ENCODE measurements at regions not wholly inside any gene's neighbourhood (a gene's known extent, or its start where the extent isn't known, plus 50 kb on each side); places are given as distances from the start of the nearest gene placed in this dataset.

DNA sequence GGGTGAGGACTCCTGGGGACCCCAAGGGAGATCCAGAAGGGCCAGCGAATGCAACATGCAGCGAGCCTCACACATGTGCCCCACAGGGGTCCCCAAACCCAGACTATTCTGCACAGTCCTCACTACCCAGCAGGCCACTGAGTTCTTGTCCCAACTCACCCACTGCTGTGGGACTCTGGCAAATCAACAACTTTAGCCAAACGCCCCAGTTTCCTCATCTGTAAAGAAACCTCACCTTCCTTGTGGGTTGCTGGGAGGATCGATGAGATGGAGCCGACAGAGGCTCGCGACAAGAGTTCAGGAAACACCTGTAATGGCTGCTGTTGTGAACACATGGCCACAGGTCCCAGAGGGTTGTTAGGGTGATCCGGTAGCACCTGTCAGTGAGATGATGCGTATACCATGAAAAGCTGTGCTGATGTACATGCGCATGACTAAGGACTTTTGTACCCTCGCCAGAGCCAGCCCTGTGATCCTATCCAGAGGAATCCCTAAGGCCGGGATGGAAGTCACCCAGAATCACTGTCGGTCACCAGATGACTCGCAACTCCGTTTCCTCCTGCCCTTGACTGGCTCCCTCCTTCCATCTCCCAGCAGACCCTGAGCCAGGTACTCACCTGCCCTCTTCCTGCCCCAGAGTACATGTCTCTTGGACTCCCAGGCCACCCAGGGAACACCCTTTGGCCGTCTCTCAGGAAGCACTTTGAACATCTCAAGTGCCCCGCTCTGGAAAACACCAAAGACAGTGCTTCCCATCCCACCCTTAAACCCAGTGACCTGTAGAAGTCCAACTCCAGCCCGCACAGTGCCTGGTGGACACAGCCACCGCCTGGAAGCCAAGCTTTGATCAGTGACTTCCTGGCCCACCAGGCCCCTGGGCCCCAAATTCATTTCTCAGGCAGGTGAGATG, 103.3 kb upstream of the ID2 start:
- H3K4me3 ChIP-seq (ENCODE audit: low read depth, low read length), result no peak overlapping the region
- TF ChIP-seq, protein P1, sequence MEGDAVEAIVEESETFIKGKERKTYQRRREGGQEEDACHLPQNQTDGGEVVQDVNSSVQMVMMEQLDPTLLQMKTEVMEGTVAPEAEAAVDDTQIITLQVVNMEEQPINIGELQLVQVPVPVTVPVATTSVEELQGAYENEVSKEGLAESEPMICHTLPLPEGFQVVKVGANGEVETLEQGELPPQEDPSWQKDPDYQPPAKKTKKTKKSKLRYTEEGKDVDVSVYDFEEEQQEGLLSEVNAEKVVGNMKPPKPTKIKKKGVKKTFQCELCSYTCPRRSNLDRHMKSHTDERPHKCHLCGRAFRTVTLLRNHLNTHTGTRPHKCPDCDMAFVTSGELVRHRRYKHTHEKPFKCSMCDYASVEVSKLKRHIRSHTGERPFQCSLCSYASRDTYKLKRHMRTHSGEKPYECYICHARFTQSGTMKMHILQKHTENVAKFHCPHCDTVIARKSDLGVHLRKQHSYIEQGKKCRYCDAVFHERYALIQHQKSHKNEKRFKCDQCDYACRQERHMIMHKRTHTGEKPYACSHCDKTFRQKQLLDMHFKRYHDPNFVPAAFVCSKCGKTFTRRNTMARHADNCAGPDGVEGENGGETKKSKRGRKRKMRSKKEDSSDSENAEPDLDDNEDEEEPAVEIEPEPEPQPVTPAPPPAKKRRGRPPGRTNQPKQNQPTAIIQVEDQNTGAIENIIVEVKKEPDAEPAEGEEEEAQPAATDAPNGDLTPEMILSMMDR (IDR thresholded peaks at IDR 0.05; ENCODE audit: control insufficient read depth, extremely low read depth, insufficient read depth), result no peak
- no peak for DNase-seq (ENCODE audit: low read depth)

DNA sequence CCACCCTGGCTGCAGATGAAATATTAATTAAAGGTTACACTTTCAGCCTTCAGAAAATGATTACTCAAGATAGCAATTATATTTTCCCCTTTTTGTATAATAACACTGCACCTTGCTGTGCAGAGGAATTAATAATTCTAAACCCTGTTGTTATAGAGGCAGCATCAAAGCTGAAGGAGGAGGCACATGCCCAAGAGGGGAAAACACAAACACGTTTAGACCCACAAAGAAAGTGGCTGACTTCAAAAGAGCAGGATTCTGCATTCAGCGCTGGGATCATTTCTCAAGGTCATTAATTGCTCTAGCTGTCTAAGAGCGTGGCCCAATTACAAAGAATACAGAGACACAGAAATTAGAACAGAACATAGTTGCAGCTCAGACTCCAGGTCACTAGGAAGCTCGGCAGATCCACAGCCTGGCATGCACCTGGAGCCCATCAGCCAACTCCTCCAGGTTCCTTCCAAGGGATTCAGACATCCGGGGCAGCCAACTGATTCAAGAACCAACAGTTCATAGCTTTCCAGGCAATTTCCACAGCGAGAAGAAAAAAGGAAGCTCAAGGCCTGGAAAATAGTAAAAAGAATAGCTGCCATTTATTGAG, 102.3 kb upstream of the ID2 start:
- DNase-seq (ENCODE audit: low read depth), result no peak
- TF ChIP-seq, protein P1 (IDR thresholded peaks at IDR 0.05; ENCODE audit: control insufficient read depth, extremely low read depth, insufficient read depth), result no peak
- H3K4me3 ChIP-seq (ENCODE audit: low read depth, low read length), result no peak overlapping the region

DNA sequence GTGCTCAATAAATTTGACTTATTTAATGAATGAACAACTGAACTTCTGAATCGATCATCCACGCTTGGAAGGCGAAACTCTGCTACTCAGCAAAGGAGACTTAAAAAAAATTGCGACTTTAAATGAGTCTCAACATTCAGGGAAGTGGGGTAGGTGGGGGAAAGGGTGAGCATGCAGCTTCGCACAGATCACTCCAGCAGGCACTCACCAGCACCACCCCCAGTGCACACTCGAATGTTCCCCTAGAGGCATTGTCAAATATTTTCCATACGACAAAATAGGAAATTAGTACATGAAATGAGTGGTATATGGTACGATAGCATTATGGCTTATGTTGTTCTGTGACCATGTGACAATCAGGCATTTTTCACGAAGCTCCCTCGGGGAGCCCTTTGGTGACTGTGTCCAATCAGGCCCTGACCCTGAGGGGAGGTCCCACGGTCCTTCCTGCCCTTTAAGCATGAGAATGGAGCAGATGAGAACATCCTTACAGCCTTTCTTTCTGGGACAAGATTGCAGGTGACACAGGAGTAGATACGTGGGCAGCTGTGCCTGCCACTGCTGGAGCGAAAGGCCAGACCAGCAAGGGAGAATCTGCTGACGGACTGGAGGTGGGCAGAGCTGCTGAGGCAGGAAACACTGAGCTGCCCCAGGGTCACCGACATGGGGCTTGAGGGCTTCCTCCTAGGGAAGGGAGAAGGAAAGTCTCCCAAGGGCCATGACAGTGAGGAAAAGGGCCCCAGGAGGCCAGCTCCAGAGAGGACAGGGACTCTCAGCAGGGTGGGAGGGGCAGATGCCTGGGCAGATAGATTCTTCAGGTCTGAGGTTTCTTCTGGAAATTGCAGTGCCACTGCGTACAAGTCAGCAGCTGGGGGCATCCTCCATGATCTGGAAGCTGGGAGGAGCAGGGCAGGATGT, 101.3 kb upstream of the ID2 start:
- TF ChIP-seq, protein P1 (IDR thresholded peaks at IDR 0.05; ENCODE audit: control insufficient read depth, extremely low read depth, insufficient read depth), result no peak
- H3K4me3 ChIP-seq (ENCODE audit: low read depth, low read length), result no peak overlapping the region
- no peak for DNase-seq (ENCODE audit: low read depth)

DNA sequence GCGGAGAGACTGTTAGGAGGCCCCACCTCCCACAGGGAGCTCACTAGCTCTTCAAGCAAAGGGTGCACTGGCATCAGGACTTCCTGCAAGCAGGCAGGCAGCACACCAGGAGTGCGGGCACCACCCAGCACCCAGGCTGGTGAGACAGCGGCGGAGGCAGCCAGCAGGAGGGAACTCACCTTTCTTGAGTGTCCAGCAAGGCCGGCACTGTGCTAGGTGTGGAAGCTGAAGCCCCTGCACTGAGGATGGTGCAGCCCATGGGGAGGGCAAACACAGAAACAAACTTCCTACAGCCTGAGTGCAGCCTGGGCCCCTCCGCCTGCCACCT, 100.7 kb upstream of the ID2 start:
- H3K4me3 ChIP-seq (ENCODE audit: low read depth, low read length), result no peak overlapping the region
- TF ChIP-seq, protein P1 (IDR thresholded peaks at IDR 0.05; ENCODE audit: control insufficient read depth, extremely low read depth, insufficient read depth), result no peak
- DNase-seq (ENCODE audit: low read depth), result no peak

DNA sequence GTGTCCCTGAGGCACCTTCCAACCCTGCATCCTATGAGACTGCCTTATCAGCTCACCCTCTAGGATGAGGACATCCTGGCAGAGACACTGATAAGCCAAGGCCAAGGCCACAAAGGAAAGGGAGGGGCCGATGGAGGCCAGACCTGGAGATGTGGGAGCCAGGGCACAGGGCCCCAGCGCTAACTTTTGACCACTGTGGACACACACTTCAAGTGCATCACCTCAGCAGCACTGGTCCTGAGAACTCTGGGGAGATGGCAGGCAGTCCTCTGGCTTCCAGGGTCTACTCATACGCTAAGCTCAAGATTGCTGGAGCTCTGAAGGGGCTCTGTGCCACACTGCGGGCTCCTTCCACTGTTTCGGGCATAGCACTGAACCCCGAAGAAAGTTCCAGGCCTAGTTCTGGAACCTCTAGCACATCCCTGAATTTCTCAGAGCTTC, 100.2 kb upstream of the ID2 start:
- TF ChIP-seq, protein P1 (IDR thresholded peaks at IDR 0.05; ENCODE audit: control insufficient read depth, extremely low read depth, insufficient read depth), result no peak

DNA sequence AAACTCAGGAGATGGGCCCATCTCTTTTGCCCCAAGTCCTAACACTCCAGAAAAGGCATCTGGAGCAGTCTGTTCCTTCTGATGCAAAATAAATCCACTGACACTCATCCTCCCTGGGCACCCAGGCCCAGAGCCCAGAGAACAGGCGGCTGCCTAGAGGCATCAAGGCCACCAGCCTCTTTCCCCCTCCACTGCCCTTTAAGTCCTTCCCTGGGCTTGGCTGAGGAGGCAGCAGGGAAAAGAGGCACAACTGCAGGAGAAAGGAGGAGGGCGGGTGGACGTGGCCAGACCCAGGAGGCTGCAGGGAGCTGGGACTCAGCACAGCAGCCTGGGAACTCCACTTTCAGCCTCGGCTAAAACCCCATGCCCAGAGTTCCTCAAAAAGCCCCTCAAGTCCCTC, 99.7 kb upstream of the ID2 start:
- TF ChIP-seq, protein P1 (IDR thresholded peaks at IDR 0.05; ENCODE audit: control insufficient read depth, extremely low read depth, insufficient read depth), result no peak
- no peak for DNase-seq (ENCODE audit: low read depth)
- H3K4me3 ChIP-seq (ENCODE audit: low read depth, low read length), result no peak overlapping the region

More for the DNA sequence above, 100.2 kb upstream of the ID2 start:
- no peak overlapping the region for H3K4me3 ChIP-seq (ENCODE audit: low read depth, low read length)
- DNase-seq (ENCODE audit: low read depth), result no peak
